ENCODE measurements at regions not wholly inside any gene's neighbourhood (a gene's known extent, or its start where the extent isn't known, plus 50 kb on each side); places are given as distances from the start of the nearest gene placed in this dataset.
"Not testable (repeated sequence)": the region's sequence is repeated elsewhere in the genome, so short reads cannot be mapped to it uniquely, and the experiment has no call there.

- intact Hi-C loops (cut with micrococcal nuclease), result no loop called here
These were observed 127.6 kb upstream of the TWIST2 start for GRCh38 chr2:238720232-238720672.

GRCh38 chr2:238722181-238722580 lies 125.7 kb upstream of the TWIST2 start:
- no peak for ATAC-seq
- no peak for DNase-seq
- intact Hi-C loops (cut with micrococcal nuclease), result no loop called here

More at GRCh38 chr2:238720232-238720672, 127.6 kb upstream of the TWIST2 start:
- ATAC-seq (peak; percentile 84), DNase-seq (peak; percentile 70)

- intact Hi-C loops (cut with micrococcal nuclease), result no loop called here
- DNase-seq (no peak), ATAC-seq (no peak)
These were observed 125.0 kb upstream of the TWIST2 start for GRCh38 chr2:238722883-238723282.

GRCh38 chr2:238723740-238724320 lies 124.1 kb upstream of the TWIST2 start:
- DNase-seq; intact Hi-C loops (cut with micrococcal nuclease); ATAC-seq: not testable (repeated sequence)

- DNase-seq (no peak), ATAC-seq (peak; percentile 27)
- intact Hi-C loops (cut with micrococcal nuclease), result no loop called here
These were observed 123.2 kb upstream of the TWIST2 start for GRCh38 chr2:238724728-238725127.

GRCh38 chr2:238725298-238725697 lies 122.6 kb upstream of the TWIST2 start:
- intact Hi-C loops (cut with micrococcal nuclease), result no loop called here
- DNase-seq (no peak), ATAC-seq (no peak)

GRCh38 chr2:238726670-238727584 lies 121.0 kb upstream of the TWIST2 start:
- intact Hi-C loops (cut with micrococcal nuclease), result no loop called here
- ATAC-seq (no peak), DNase-seq (no peak)

- intact Hi-C loops (cut with micrococcal nuclease), result no loop called here
- DNase-seq (peak; percentile 63), ATAC-seq (peak; percentile 74)
These were observed 120.1 kb upstream of the TWIST2 start for GRCh38 chr2:238727585-238728329.

GRCh38 chr2:238728330-238729260 lies 119.3 kb upstream of the TWIST2 start:
- DNase-seq (no peak), ATAC-seq (peak; percentile 67)

GRCh38 chr2:238729261-238729935 lies 118.5 kb upstream of the TWIST2 start:
- intact Hi-C loops (cut with micrococcal nuclease), result no loop called here
- no peak for DNase-seq
- no peak for ATAC-seq

More at GRCh38 chr2:238728330-238729260, 119.3 kb upstream of the TWIST2 start:
- intact Hi-C loops (cut with micrococcal nuclease), result no loop called here

GRCh38 chr2:238730001-238730669 lies 117.8 kb upstream of the TWIST2 start:
- intact Hi-C loops (cut with micrococcal nuclease), result no loop called here
- ATAC-seq (no peak), DNase-seq (no peak)

GRCh38 chr2:238730881-238731280 lies 117.0 kb upstream of the TWIST2 start:
- DNase-seq, result no peak
- intact Hi-C loops (cut with micrococcal nuclease), result no loop called here
- no peak for ATAC-seq

- DNase-seq (no peak), ATAC-seq (no peak)
- intact Hi-C loops (cut with micrococcal nuclease), result no loop called here
These were observed 115.9 kb upstream of the TWIST2 start for GRCh38 chr2:238731961-238732360.

- DNase-seq (no peak), ATAC-seq (no peak)
- intact Hi-C loops (cut with micrococcal nuclease), result no loop called here
These were observed 109.0 kb upstream of the TWIST2 start for GRCh38 chr2:238738917-238739316.

- intact Hi-C loops (cut with micrococcal nuclease), result no loop called here
- ATAC-seq (no peak), DNase-seq (no peak)
These were observed 108.2 kb upstream of the TWIST2 start for GRCh38 chr2:238739668-238740067.

- no peak for DNase-seq
- ATAC-seq, result no peak
- intact Hi-C loops (cut with micrococcal nuclease), result no loop called here
These were observed 106.6 kb upstream of the TWIST2 start for GRCh38 chr2:238741277-238741676.

GRCh38 chr2:238742066-238742465 lies 105.8 kb upstream of the TWIST2 start:
- ATAC-seq (no peak), DNase-seq (no peak)
- intact Hi-C loops (cut with micrococcal nuclease), result no loop called here

- intact Hi-C loops (cut with micrococcal nuclease), result no loop called here
- no peak for ATAC-seq
- no peak for DNase-seq
These were observed 105.2 kb upstream of the TWIST2 start for GRCh38 chr2:238742664-238743063.

All from left ventricle myocardium superior (tissue), 1 donor.